HepG2 (cell line): ENCODE measurements at regions not wholly inside any gene's neighbourhood (a gene's known extent, or its start where the extent isn't known, plus 50 kb on each side); places are given as distances from the start of the nearest gene placed in this dataset.

Experiments used
- CREM ChIP-seq, 2 experiments: sonication (generic) in 1 of 2; formaldehyde crosslinking in 1 of 2; IDR thresholded peaks; 2 replicates each; pipeline versions ENCODE4 v1.4.0 to v1.6.1; 2016 to 2020; ENCODE audit warnings: antibody characterized with exemption in 1 of 2, mild to moderate bottlenecking in 1 of 2, missing genetic modification reagents in 1 of 2
- FOXA1 ChIP-seq, 2 experiments: fragments of 450-650 bp in 1 of 2; sonication (generic) in 1 of 2; formaldehyde crosslinking in 1 of 2; IDR thresholded peaks; 2 replicates each; pipeline versions ENCODE4 v1.4.0 to v1.6.1; 2016 to 2020; ENCODE audit warnings: missing genetic modification reagents in 1 of 2
- HDAC2 ChIP-seq: sonication (generic); formaldehyde crosslinking; IDR thresholded peaks from 2 replicates; pipeline ENCODE4 v1.4.0; 2020; ENCODE audit warnings: missing genetic modification reagents
- MIER2 ChIP-seq: IDR thresholded peaks from 2 replicates; pipeline ENCODE4 v1.6.1; 2016; ENCODE audit warnings: missing biosample characterization, missing genetic modification reagents
- NCOR1 ChIP-seq: fragments of 200-600 bp; sonication (generic); IDR thresholded peaks from 2 replicates; pipeline ENCODE4 v1.7.0; 2017; ENCODE audit warnings: antibody characterized with exemption, low read length, borderline replicate concordance
- PITX1 ChIP-seq: sonication (generic); formaldehyde crosslinking; IDR thresholded peaks from 2 replicates; pipeline ENCODE4 v1.5.1; 2020; ENCODE audit warnings: mild to moderate bottlenecking, missing genetic modification reagents
- TBX3 ChIP-seq: fragments of 450-650 bp; IDR thresholded peaks from 2 replicates; pipeline ENCODE4 v1.6.1; 2017; ENCODE audit warnings: antibody characterized with exemption, mild to moderate bottlenecking, inconsistent platforms, borderline replicate concordance
- ZNF556 ChIP-seq: sonication (generic); formaldehyde crosslinking; IDR thresholded peaks from 2 replicates; pipeline ENCODE4 v1.4.0; 2020; ENCODE audit warnings: mild to moderate bottlenecking, missing genetic modification reagents, borderline replicate concordance
- TF ChIP-seq, protein P1 (sequence below): IDR thresholded peaks from 2 replicates; pipeline ENCODE4 v1.4.0; 2020; ENCODE audit warnings: mild to moderate bottlenecking, missing genetic modification reagents
- TF ChIP-seq, protein P2 (sequence below): IDR thresholded peaks from 2 replicates; pipeline ENCODE4 v1.6.1; 2012; ENCODE audit warnings: inconsistent platforms

DNA sequence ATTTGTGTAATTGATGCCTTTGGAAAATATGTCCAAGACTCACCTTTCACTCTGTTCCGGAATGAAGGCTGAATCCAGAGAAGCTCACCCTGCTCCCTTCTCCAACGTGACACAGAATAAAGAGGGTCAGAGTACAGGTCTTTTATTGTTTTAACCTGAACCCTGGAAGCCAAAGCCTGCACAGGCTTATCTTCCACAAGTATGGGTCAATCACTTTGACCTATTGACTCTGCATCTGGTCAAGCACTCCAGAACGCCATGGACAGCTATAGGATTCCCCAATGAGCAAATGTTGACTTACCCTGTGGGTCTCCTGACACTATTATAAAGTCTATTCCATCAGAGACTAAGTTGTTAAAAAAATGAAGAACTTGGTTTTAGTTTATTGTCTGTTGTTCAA, 158.4 kb upstream of the MYLIP start (continued):
- TF ChIP-seq FOXA1 (IDR thresholded peaks at IDR 0.05) (no peak), FOXA1 (CRISPR knock-in tag; IDR thresholded peaks at IDR 0.05) (peak; percentile 62), PITX1 (CRISPR knock-in tag) (peak; percentile 83), CREM (IDR thresholded peaks at IDR 0.05) (peak; percentile 30; the same call in 1 of the 2 replicates), CREM (CRISPR knock-in tag; IDR thresholded peaks at IDR 0.05) (no peak), HDAC2 (CRISPR knock-in tag) (peak; percentile 79), ZNF556 (CRISPR knock-in tag) (no peak), TBX3 (peak; percentile 94; the same call in 1 of the 2 replicates), MIER2 (no peak), NCOR1 (peak; percentile 42; the same call in 1 of the 2 replicates)
- TF ChIP-seq, protein P1, sequence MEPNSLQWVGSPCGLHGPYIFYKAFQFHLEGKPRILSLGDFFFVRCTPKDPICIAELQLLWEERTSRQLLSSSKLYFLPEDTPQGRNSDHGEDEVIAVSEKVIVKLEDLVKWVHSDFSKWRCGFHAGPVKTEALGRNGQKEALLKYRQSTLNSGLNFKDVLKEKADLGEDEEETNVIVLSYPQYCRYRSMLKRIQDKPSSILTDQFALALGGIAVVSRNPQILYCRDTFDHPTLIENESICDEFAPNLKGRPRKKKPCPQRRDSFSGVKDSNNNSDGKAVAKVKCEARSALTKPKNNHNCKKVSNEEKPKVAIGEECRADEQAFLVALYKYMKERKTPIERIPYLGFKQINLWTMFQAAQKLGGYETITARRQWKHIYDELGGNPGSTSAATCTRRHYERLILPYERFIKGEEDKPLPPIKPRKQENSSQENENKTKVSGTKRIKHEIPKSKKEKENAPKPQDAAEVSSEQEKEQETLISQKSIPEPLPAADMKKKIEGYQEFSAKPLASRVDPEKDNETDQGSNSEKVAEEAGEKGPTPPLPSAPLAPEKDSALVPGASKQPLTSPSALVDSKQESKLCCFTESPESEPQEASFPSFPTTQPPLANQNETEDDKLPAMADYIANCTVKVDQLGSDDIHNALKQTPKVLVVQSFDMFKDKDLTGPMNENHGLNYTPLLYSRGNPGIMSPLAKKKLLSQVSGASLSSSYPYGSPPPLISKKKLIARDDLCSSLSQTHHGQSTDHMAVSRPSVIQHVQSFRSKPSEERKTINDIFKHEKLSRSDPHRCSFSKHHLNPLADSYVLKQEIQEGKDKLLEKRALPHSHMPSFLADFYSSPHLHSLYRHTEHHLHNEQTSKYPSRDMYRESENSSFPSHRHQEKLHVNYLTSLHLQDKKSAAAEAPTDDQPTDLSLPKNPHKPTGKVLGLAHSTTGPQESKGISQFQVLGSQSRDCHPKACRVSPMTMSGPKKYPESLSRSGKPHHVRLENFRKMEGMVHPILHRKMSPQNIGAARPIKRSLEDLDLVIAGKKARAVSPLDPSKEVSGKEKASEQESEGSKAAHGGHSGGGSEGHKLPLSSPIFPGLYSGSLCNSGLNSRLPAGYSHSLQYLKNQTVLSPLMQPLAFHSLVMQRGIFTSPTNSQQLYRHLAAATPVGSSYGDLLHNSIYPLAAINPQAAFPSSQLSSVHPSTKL (CRISPR knock-in tag), result peak; percentile 76
- TF ChIP-seq, protein P2, sequence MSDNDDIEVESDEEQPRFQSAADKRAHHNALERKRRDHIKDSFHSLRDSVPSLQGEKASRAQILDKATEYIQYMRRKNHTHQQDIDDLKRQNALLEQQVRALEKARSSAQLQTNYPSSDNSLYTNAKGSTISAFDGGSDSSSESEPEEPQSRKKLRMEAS, result 0 out of 2 replicates have a peak, but pooled peaks have one; percentile 13
